AG08396 (cell line): ENCODE measurements at regions not wholly inside any gene's neighbourhood (a gene's known extent, or its start where the extent isn't known, plus 50 kb on each side); places are given as distances from the start of the nearest gene placed in this dataset.
"Not testable (repeated sequence)": the region's sequence is repeated elsewhere in the genome, so short reads cannot be mapped to it uniquely, and the experiment has no call there.

Experiments
- DNase-seq: peaks from one replicate; pipeline ENCODE4 v3.0.0; 2012; ENCODE audit warnings: low spot score, mixed read lengths

GRCh38 chr11:26839911-26840698 is 118.2 kb upstream of the SLC5A12 start:
- DNase-seq: no peak

- DNase-seq: peak; percentile 7
These were observed 120.1 kb upstream of the SLC5A12 start for GRCh38 chr11:26841818-26842473.

GRCh38 chr11:26842478-26843282 is 120.8 kb upstream of the SLC5A12 start:
- DNase-seq: no peak

- no peak for DNase-seq
These were observed 121.7 kb upstream of the SLC5A12 start for GRCh38 chr11:26843539-26843938.

GRCh38 chr11:26844963-26845362 is 123.1 kb upstream of the SLC5A12 start:
- DNase-seq: no peak

GRCh38 chr11:26846227-26846626 is 124.4 kb upstream of the SLC5A12 start:
- no peak for DNase-seq

- DNase-seq: no peak
These were observed 125.6 kb upstream of the SLC5A12 start for GRCh38 chr11:26847459-26847858.

- DNase-seq: no peak
These were observed 126.1 kb upstream of the SLC5A12 start for GRCh38 chr11:26847977-26848376.

GRCh38 chr11:26849036-26849435 is 127.2 kb upstream of the SLC5A12 start:
- DNase-seq: no peak

- no peak for DNase-seq
These were observed 129.4 kb upstream of the SLC5A12 start for GRCh38 chr11:26851291-26851690.

- DNase-seq: no peak
These were observed 129.8 kb upstream of the SLC5A12 start for GRCh38 chr11:26851696-26852095.

GRCh38 chr11:26858098-26858497 is 135.8 kb upstream of the FIBIN start:
- no peak for DNase-seq

GRCh38 chr11:26859416-26859815 is 134.5 kb upstream of the FIBIN start:
- no peak for DNase-seq

GRCh38 chr11:26860091-26860780 is 133.7 kb upstream of the FIBIN start:
- no peak for DNase-seq

GRCh38 chr11:26860895-26861294 is 133.0 kb upstream of the FIBIN start:
- no peak for DNase-seq

- no peak for DNase-seq
These were observed 131.1 kb upstream of the FIBIN start for GRCh38 chr11:26862801-26863200.

GRCh38 chr11:26865703-26866102 is 128.2 kb upstream of the FIBIN start:
- no peak for DNase-seq

GRCh38 chr11:26867286-26867685 is 126.6 kb upstream of the FIBIN start:
- DNase-seq: no peak

- DNase-seq: no peak
These were observed 114.8 kb upstream of the FIBIN start for GRCh38 chr11:26878959-26879581.

- not testable (repeated sequence) for DNase-seq
These were observed 111.5 kb upstream of the FIBIN start for GRCh38 chr11:26882363-26882880.

- DNase-seq: no peak
These were observed 102.4 kb upstream of the FIBIN start for GRCh38 chr11:26891501-26891900.
